ENCODE measurements at regions not wholly inside any gene's neighbourhood (a gene's known extent, or its start where the extent isn't known, plus 50 kb on each side); places are given as distances from the start of the nearest gene placed in this dataset.
"Not testable (repeated sequence)": the region's sequence is repeated elsewhere in the genome, so short reads cannot be mapped to it uniquely, and the experiment has no call there.

- no peak for TF ChIP-seq CTCF (IDR thresholded peaks at IDR 0.05; ENCODE audit: unreplicated experiment)
- H3K4me1 Mint-ChIP-seq (ENCODE audit: low read depth) = peaks cover 2% of the 10 kb centered on the region
- H3K27me3 Mint-ChIP-seq = peaks cover 6% of the 10 kb centered on the region
- no peak overlapping the region for H3K27ac Mint-ChIP-seq
- H3K4me3 Mint-ChIP-seq (ENCODE audit: low read depth) = no peak overlapping the region
- peaks cover 6% of the 10 kb centered on the region for H3K9me3 Mint-ChIP-seq (ENCODE audit: low read depth)
- DNase-seq (ENCODE audit: low spot score, unreplicated experiment) = no peak
- no peaks in the 10 kb centered on the region for H3K36me3 Mint-ChIP-seq (ENCODE audit: insufficient read depth)
These were observed 975.1 kb downstream of the AACS start for GRCh38 chr12:126040307-126040706.

- no peak for DNase-seq (ENCODE audit: low spot score, unreplicated experiment)
- TF ChIP-seq CTCF (IDR thresholded peaks at IDR 0.05; ENCODE audit: unreplicated experiment) = no peak
- no peaks in the 10 kb centered on the region for H3K36me3 Mint-ChIP-seq (ENCODE audit: insufficient read depth)
- H3K4me1 Mint-ChIP-seq (ENCODE audit: low read depth) = peaks cover 2% of the 10 kb centered on the region
- no peak overlapping the region for H3K27ac Mint-ChIP-seq
- no peak overlapping the region for H3K4me3 Mint-ChIP-seq (ENCODE audit: low read depth)
- H3K9me3 Mint-ChIP-seq (ENCODE audit: low read depth) = peaks cover 18% of the 10 kb centered on the region
- peaks cover 6% of the 10 kb centered on the region for H3K27me3 Mint-ChIP-seq
These were observed 977.1 kb downstream of the AACS start for GRCh38 chr12:126042286-126042685.

- not testable (repeated sequence) for H3K36me3 Mint-ChIP-seq (ENCODE audit: insufficient read depth); H3K27me3 Mint-ChIP-seq; H3K4me1 Mint-ChIP-seq (ENCODE audit: low read depth); H3K27ac Mint-ChIP-seq; DNase-seq (ENCODE audit: low spot score, unreplicated experiment); H3K4me3 Mint-ChIP-seq (ENCODE audit: low read depth)
- peaks cover 13% of the 10 kb centered on the region for H3K9me3 Mint-ChIP-seq (ENCODE audit: low read depth)
These were observed 984.3 kb downstream of the AACS start for GRCh38 chr12:126049501-126049900.

- no peaks in the 10 kb centered on the region for H3K4me1 Mint-ChIP-seq (ENCODE audit: low read depth)
- no peak for TF ChIP-seq CTCF (IDR thresholded peaks at IDR 0.05; ENCODE audit: unreplicated experiment)
- H3K9me3 Mint-ChIP-seq (ENCODE audit: low read depth) = peaks cover 3% of the 10 kb centered on the region
- no peak overlapping the region for H3K4me3 Mint-ChIP-seq (ENCODE audit: low read depth)
- H3K36me3 Mint-ChIP-seq (ENCODE audit: insufficient read depth) = no peaks in the 10 kb centered on the region
- no peak overlapping the region for H3K27ac Mint-ChIP-seq
- H3K27me3 Mint-ChIP-seq = peaks cover 3% of the 10 kb centered on the region
- DNase-seq (ENCODE audit: low spot score, unreplicated experiment) = no peak
These were observed 986.4 kb downstream of the AACS start for GRCh38 chr12:126051611-126052107.

- peaks cover under 1% of the 10 kb centered on the region for H3K27me3 Mint-ChIP-seq
- H3K9me3 Mint-ChIP-seq (ENCODE audit: low read depth) = no peaks in the 10 kb centered on the region
- H3K36me3 Mint-ChIP-seq (ENCODE audit: insufficient read depth) = no peaks in the 10 kb centered on the region
- no peak for DNase-seq (ENCODE audit: low spot score, unreplicated experiment)
- no peak overlapping the region for H3K27ac Mint-ChIP-seq
- H3K4me1 Mint-ChIP-seq (ENCODE audit: low read depth) = no peaks in the 10 kb centered on the region
- H3K4me3 Mint-ChIP-seq (ENCODE audit: low read depth) = no peak overlapping the region
- no peak for TF ChIP-seq CTCF (IDR thresholded peaks at IDR 0.05; ENCODE audit: unreplicated experiment)
These were observed 990.3 kb downstream of the AACS start for GRCh38 chr12:126055521-126055920.

- no peak for DNase-seq (ENCODE audit: low spot score, unreplicated experiment)
- Mint-ChIP-seq H3K4me1 (ENCODE audit: low read depth) (no peaks in the 10 kb centered on the region), H3K36me3 (ENCODE audit: insufficient read depth) (no peaks in the 10 kb centered on the region), H3K27me3 (peaks cover 28% of the 10 kb centered on the region), H3K9me3 (ENCODE audit: low read depth) (no peaks in the 10 kb centered on the region), H3K4me3 (ENCODE audit: low read depth) (no peak overlapping the region), H3K27ac (no peak overlapping the region)
- no peak for TF ChIP-seq CTCF (IDR thresholded peaks at IDR 0.05; ENCODE audit: unreplicated experiment)
These were observed 996.5 kb downstream of the AACS start for GRCh38 chr12:126061777-126062176.

All from progenitor cell of endocrine pancreas (in vitro differentiated cells).